HG03064 (cell line): ENCODE measurements at regions not wholly inside any gene's neighbourhood (a gene's known extent, or its start where the extent isn't known, plus 50 kb on each side); places are given as distances from the start of the nearest gene placed in this dataset.
"Not testable (repeated sequence)": the region's sequence is repeated elsewhere in the genome, so short reads cannot be mapped to it uniquely, and the experiment has no call there.

Experiments used
- ATAC-seq: cut with Tn5 transposase; IDR thresholded peaks from one replicate; pipeline ENCODE4 v1.9.1; 2021; ENCODE audit warnings: low read depth; ENCODE audit not compliant: unreplicated experiment

- ATAC-seq = no peak
Observed at GRCh38 chr1:177650947-177651346, 318.9 kb downstream of the SEC16B start.

GRCh38 chr1:177648731-177649265, 321.1 kb downstream of the SEC16B start:
- no peak for ATAC-seq

GRCh38 chr1:177648138-177648537, 321.7 kb downstream of the SEC16B start:
- ATAC-seq = no peak

- ATAC-seq = no peak
Observed at GRCh38 chr1:177646757-177647730, 322.8 kb downstream of the SEC16B start.

- ATAC-seq = no peak
Observed at GRCh38 chr1:177645491-177646190, 324.2 kb downstream of the SEC16B start.

GRCh38 chr1:177640687-177641086, 329.2 kb downstream of the SEC16B start:
- ATAC-seq = no peak

GRCh38 chr1:177634151-177634550, 335.7 kb downstream of the SEC16B start:
- ATAC-seq = not testable (repeated sequence)

- ATAC-seq = no peak
Observed at GRCh38 chr1:177632923-177633615, 336.8 kb downstream of the SEC16B start.

- ATAC-seq = no peak
Observed at GRCh38 chr1:177631770-177632169, 338.1 kb downstream of the SEC16B start.

- no peak for ATAC-seq
Observed at GRCh38 chr1:177629526-177629925, 340.3 kb downstream of the SEC16B start.

GRCh38 chr1:177627148-177627910, 342.5 kb downstream of the SEC16B start:
- no peak for ATAC-seq

GRCh38 chr1:177620636-177621190, 349.1 kb downstream of the SEC16B start:
- no peak for ATAC-seq

- ATAC-seq = no peak
Observed at GRCh38 chr1:177615251-177615650, 354.6 kb downstream of the SEC16B start.

GRCh38 chr1:177611402-177611801, 358.5 kb downstream of the SEC16B start:
- ATAC-seq = no peak

- ATAC-seq = no peak
Observed at GRCh38 chr1:177609953-177610352, 359.9 kb downstream of the SEC16B start.

- no peak for ATAC-seq
Observed at GRCh38 chr1:177600936-177601335, 368.9 kb downstream of the SEC16B start.

GRCh38 chr1:177600321-177600720, 369.5 kb downstream of the SEC16B start:
- no peak for ATAC-seq

- no peak for ATAC-seq
Observed at GRCh38 chr1:177597393-177597792, 372.5 kb downstream of the SEC16B start.

- no peak for ATAC-seq
Observed at GRCh38 chr1:177596485-177596884, 373.4 kb downstream of the SEC16B start.

- ATAC-seq = no peak
Observed at GRCh38 chr1:177593105-177593504, 376.8 kb downstream of the SEC16B start.
